Neural progenitor cell (in vitro differentiated cells): ENCODE measurements at regions not wholly inside any gene's neighbourhood (a gene's known extent, or its start where the extent isn't known, plus 50 kb on each side); places are given as distances from the start of the nearest gene placed in this dataset.

Experiments used
- DNase-seq: peaks from one replicate; pipeline ENCODE4 v3.0.0-alpha.2; 2016; ENCODE audit warnings: low spot score
- H2AFZ ChIP-seq: fragments of 200-600 bp; sonication (generic); replicated peaks from 2 replicates; pipeline ENCODE4 v1.6.1; 2016; ENCODE audit warnings: antibody characterized with exemption
- H3F3A ChIP-seq: fragments of 200-600 bp; sonication (generic); 2 replicates; pipeline ENCODE4 v1.6.1; 2016; ENCODE audit warnings: antibody characterized with exemption, low read depth
- H3K27ac ChIP-seq: fragments of 200-600 bp; sonication (generic); 2 replicates; pipeline ENCODE4 v1.5.1; 2016; ENCODE audit warnings: mild to moderate bottlenecking
- H3K27me3 ChIP-seq: fragments of 200-600 bp; sonication (generic); 2 replicates; pipeline ENCODE4 v1.6.1; 2016; ENCODE audit warnings: mild to moderate bottlenecking, moderate library complexity
- H3K36me3 ChIP-seq: fragments of 200-600 bp; sonication (generic); 2 replicates; pipeline ENCODE4 v1.5.1; 2016
- H3K4me1 ChIP-seq: fragments of 200-600 bp; sonication (generic); 2 replicates; pipeline ENCODE4 v1.6.1; 2016; ENCODE audit warnings: mixed run types
- H3K4me2 ChIP-seq: fragments of 200-600 bp; sonication (generic); 2 replicates; pipeline ENCODE4 v1.6.1; 2016
- H3K4me3 ChIP-seq: fragments of 200-600 bp; sonication (generic); 2 replicates; pipeline ENCODE4 v1.5.1; 2016
- H3K79me2 ChIP-seq: fragments of 200-600 bp; sonication (generic); 2 replicates; pipeline ENCODE4 v1.6.1; 2016; ENCODE audit warnings: low read depth
- H3K9ac ChIP-seq: fragments of 200-600 bp; sonication (generic); 2 replicates; pipeline ENCODE4 v1.6.1; 2016
- H3K9me3 ChIP-seq: fragments of 200-600 bp; sonication (generic); 2 replicates; pipeline ENCODE4 v1.5.1; 2016; ENCODE audit warnings: low read depth
- H4K20me1 ChIP-seq: fragments of 200-600 bp; sonication (generic); 2 replicates; pipeline ENCODE4 v1.6.1; 2016; ENCODE audit warnings: low read depth
- H3K27ac Mint-ChIP-seq: 3 replicates; pipeline ENCODE4 v1.8.0; 2021; ENCODE audit warnings: mixed read lengths
- H3K27me3 Mint-ChIP-seq: 2 replicates; pipeline ENCODE4 v1.8.0; 2022; ENCODE audit warnings: low read depth, mild to moderate bottlenecking, inconsistent platforms, moderate library complexity, mixed read lengths; ENCODE audit not compliant: insufficient read depth
- H3K36me3 Mint-ChIP-seq: 3 replicates; pipeline ENCODE4 v1.8.0; 2021; ENCODE audit warnings: mixed read lengths
- H3K4me1 Mint-ChIP-seq: 3 replicates; pipeline ENCODE4 v1.8.0; 2021; ENCODE audit warnings: mixed read lengths
- H3K4me3 Mint-ChIP-seq: 3 replicates; pipeline ENCODE4 v1.8.0; 2021; ENCODE audit warnings: mild to moderate bottlenecking, moderate library complexity, mixed read lengths
- H3K9me3 Mint-ChIP-seq: 3 replicates; pipeline ENCODE4 v1.8.0; 2020; ENCODE audit warnings: mixed read lengths
- CTCF ChIP-seq: fragments of 200-600 bp; sonication (generic); IDR thresholded peaks from 2 replicates; pipeline ENCODE4 v1.5.1; 2017; ENCODE audit warnings: antibody characterized with exemption, mild to moderate bottlenecking
- EZH2 ChIP-seq: fragments of 200-600 bp; sonication (generic); IDR thresholded peaks from 2 replicates; pipeline ENCODE4 v1.6.1; 2017; ENCODE audit warnings: antibody characterized with exemption, mild to moderate bottlenecking, moderate library complexity
- EZH2phosphoT487 ChIP-seq: fragments of 200-600 bp; sonication (generic); IDR thresholded peaks from 2 replicates; pipeline ENCODE4 v1.6.1; 2017; ENCODE audit warnings: antibody characterized with exemption

GRCh38 chr6:22436134-22436533 lies 133.2 kb upstream of the HDGFL1 start:
- no peak overlapping the region for H3K4me3 Mint-ChIP-seq
- TF ChIP-seq CTCF = no peak
- no peak for TF ChIP-seq EZH2phosphoT487
- TF ChIP-seq EZH2 = no peak
- H3K27me3 ChIP-seq = no peaks in the 10 kb centered on the region
- H3K36me3 Mint-ChIP-seq = no peaks in the 10 kb centered on the region
- H3K4me2 ChIP-seq = no peak overlapping the region
- H3K9ac ChIP-seq = no peak overlapping the region
- no peaks in the 10 kb centered on the region for H3K79me2 ChIP-seq
- no peaks in the 10 kb centered on the region for H3K4me1 Mint-ChIP-seq
- H4K20me1 ChIP-seq = no peaks in the 10 kb centered on the region
- no peak overlapping the region for H3K4me3 ChIP-seq
- H3K4me1 ChIP-seq = no peaks in the 10 kb centered on the region
- no peaks in the 10 kb centered on the region for H3K9me3 ChIP-seq
- no peak overlapping the region for H3K27ac Mint-ChIP-seq
- no peak overlapping the region for H3K27ac ChIP-seq
- H2AFZ ChIP-seq = no peak overlapping the region
- no peaks in the 10 kb centered on the region for H3F3A ChIP-seq
- H3K36me3 ChIP-seq = no peaks in the 10 kb centered on the region
- DNase-seq = no peak
- H3K9me3 Mint-ChIP-seq = peaks cover 5% of the 10 kb centered on the region
- peaks cover 2% of the 10 kb centered on the region for H3K27me3 Mint-ChIP-seq

- Histone ChIP-seq H3K9ac (no peak overlapping the region), H3K9me3 (no peaks in the 10 kb centered on the region), H3K4me1 (no peaks in the 10 kb centered on the region), H3F3A (no peaks in the 10 kb centered on the region), H3K4me3 (no peak overlapping the region), H3K4me2 (no peak overlapping the region), H4K20me1 (no peaks in the 10 kb centered on the region), H3K36me3 (no peaks in the 10 kb centered on the region), H3K27ac (no peak overlapping the region), H3K27me3 (no peaks in the 10 kb centered on the region), H2AFZ (no peak overlapping the region), H3K79me2 (no peaks in the 10 kb centered on the region)
- H3K36me3 Mint-ChIP-seq = no peaks in the 10 kb centered on the region
- H3K4me3 Mint-ChIP-seq = no peak overlapping the region
- H3K9me3 Mint-ChIP-seq = peaks cover 2% of the 10 kb centered on the region
- H3K27me3 Mint-ChIP-seq = peaks cover 2% of the 10 kb centered on the region
- no peak overlapping the region for H3K27ac Mint-ChIP-seq
- TF ChIP-seq EZH2 = no peak
- TF ChIP-seq EZH2phosphoT487 = no peak
- no peak for TF ChIP-seq CTCF
- DNase-seq = no peak
- no peaks in the 10 kb centered on the region for H3K4me1 Mint-ChIP-seq
Observed at GRCh38 chr6:22437665-22438064, 131.7 kb upstream of the HDGFL1 start.

- no peak overlapping the region for H2AFZ ChIP-seq
- peaks cover 14% of the 10 kb centered on the region for H3K4me1 ChIP-seq
- Mint-ChIP-seq H3K4me1 (peaks cover 21% of the 10 kb centered on the region), H3K27me3 (peaks cover 2% of the 10 kb centered on the region), H3K27ac (no peak overlapping the region), H3K36me3 (no peaks in the 10 kb centered on the region), H3K9me3 (peaks cover 4% of the 10 kb centered on the region), H3K4me3 (no peak overlapping the region)
- no peaks in the 10 kb centered on the region for H3K27me3 ChIP-seq
- no peaks in the 10 kb centered on the region for H3K36me3 ChIP-seq
- no peaks in the 10 kb centered on the region for H3K79me2 ChIP-seq
- H3K4me2 ChIP-seq = no peak overlapping the region
- H3K4me3 ChIP-seq = no peak overlapping the region
- H3K27ac ChIP-seq = no peak overlapping the region
- no peak for DNase-seq
- no peaks in the 10 kb centered on the region for H3K9me3 ChIP-seq
- H4K20me1 ChIP-seq = no peaks in the 10 kb centered on the region
- no peak for TF ChIP-seq EZH2phosphoT487
- TF ChIP-seq CTCF = no peak
- TF ChIP-seq EZH2 = no peak
- H3F3A ChIP-seq = peaks cover 11% of the 10 kb centered on the region
- H3K9ac ChIP-seq = no peak overlapping the region
Observed at GRCh38 chr6:22442826-22443225, 126.5 kb upstream of the HDGFL1 start.

GRCh38 chr6:22444330-22444729 lies 125.0 kb upstream of the HDGFL1 start:
- no peak for DNase-seq
- no peak overlapping the region for H3K4me3 ChIP-seq
- Mint-ChIP-seq H3K27ac (no peak overlapping the region), H3K27me3 (peaks cover 2% of the 10 kb centered on the region), H3K4me1 (peaks cover 35% of the 10 kb centered on the region), H3K9me3 (peaks cover 4% of the 10 kb centered on the region), H3K4me3 (no peak overlapping the region), H3K36me3 (no peaks in the 10 kb centered on the region)
- H3K79me2 ChIP-seq = no peaks in the 10 kb centered on the region
- H3F3A ChIP-seq = peaks cover 23% of the 10 kb centered on the region
- no peak overlapping the region for H3K27ac ChIP-seq
- no peaks in the 10 kb centered on the region for H3K9me3 ChIP-seq
- TF ChIP-seq EZH2phosphoT487 (no peak), CTCF (no peak), EZH2 (no peak)
- peaks cover 28% of the 10 kb centered on the region for H3K4me1 ChIP-seq
- no peak overlapping the region for H3K4me2 ChIP-seq
- no peak overlapping the region for H3K9ac ChIP-seq
- no peaks in the 10 kb centered on the region for H3K27me3 ChIP-seq
- H4K20me1 ChIP-seq = no peaks in the 10 kb centered on the region
- H3K36me3 ChIP-seq = no peaks in the 10 kb centered on the region
- no peak overlapping the region for H2AFZ ChIP-seq
